ENCODE measurements at regions not wholly inside any gene's neighbourhood (a gene's known extent, or its start where the extent isn't known, plus 50 kb on each side); places are given as distances from the start of the nearest gene placed in this dataset.

DNA sequence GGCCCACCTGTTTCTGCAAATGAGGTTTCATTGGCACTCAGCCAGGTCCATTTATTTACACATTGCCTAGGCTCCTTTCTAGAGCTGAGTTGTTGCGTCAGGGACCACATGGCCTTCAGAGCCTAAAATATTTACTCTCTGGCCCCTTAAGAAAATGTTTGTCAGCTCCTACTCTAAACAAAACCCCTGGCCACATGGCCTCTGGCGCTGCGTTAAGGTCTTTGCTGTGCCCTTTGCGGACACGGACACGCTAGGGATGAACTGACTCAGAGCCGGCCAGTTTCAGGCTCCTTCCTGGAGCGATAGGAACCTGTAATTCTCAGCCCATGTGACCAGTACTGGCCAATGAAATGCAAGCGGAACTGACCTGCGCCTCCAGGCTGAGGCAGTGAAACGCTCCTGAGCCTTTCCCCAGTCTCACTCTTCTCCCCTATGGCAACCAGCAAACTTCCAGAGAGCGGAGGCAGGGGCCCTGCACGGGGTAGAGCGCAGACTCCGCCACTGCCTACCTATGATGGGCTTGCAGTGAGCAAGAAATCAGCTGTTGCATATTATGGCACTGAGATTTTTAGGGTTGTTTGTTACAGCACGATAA lies 160.3 kb downstream of the ETS2 start:
- TF ChIP-seq, protein P1, sequence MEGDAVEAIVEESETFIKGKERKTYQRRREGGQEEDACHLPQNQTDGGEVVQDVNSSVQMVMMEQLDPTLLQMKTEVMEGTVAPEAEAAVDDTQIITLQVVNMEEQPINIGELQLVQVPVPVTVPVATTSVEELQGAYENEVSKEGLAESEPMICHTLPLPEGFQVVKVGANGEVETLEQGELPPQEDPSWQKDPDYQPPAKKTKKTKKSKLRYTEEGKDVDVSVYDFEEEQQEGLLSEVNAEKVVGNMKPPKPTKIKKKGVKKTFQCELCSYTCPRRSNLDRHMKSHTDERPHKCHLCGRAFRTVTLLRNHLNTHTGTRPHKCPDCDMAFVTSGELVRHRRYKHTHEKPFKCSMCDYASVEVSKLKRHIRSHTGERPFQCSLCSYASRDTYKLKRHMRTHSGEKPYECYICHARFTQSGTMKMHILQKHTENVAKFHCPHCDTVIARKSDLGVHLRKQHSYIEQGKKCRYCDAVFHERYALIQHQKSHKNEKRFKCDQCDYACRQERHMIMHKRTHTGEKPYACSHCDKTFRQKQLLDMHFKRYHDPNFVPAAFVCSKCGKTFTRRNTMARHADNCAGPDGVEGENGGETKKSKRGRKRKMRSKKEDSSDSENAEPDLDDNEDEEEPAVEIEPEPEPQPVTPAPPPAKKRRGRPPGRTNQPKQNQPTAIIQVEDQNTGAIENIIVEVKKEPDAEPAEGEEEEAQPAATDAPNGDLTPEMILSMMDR (IDR thresholded peaks at IDR 0.05) = no peak
- no peak overlapping the region for H3K27ac ChIP-seq
- no peaks in the 10 kb centered on the region for H3K27me3 ChIP-seq
- peaks cover 0 to 5% of the 10 kb centered on the region in 2 donors for H3K4me1 ChIP-seq
- H3K4me3 ChIP-seq = no peak overlapping the region
- no peaks in the 10 kb centered on the region for H3K36me3 ChIP-seq
- H3K9me3 ChIP-seq = no peaks in the 10 kb centered on the region
- no peak for DNase-seq (ENCODE audit: low spot score in 2 of 2)
- intact Hi-C loops (cut with DNase I) = no loop called here

DNA sequence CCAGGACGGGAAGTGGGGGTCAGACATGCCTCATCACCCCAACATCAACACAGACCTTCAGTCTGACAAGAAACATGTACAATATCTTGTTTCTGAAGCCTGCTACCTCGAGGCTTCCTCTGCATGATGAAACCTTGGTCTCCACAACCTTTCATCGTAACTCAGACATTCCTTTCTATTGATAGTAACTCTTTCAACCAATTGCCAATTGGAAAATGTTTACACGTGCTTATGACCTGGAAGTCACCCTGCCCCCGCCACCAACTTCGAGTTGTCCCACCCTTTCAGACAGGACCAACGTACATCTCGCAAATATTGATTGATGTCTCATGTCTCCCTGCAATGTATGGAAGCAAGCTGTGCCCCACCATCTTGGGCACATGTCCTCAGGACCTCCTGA lies 159.5 kb downstream of the ETS2 start:
- DNase-seq (ENCODE audit: low spot score in 2 of 2) = no peak
- no peaks in the 10 kb centered on the region for H3K27me3 ChIP-seq
- H3K4me3 ChIP-seq = no peak overlapping the region
- no peaks in the 10 kb centered on the region for H3K9me3 ChIP-seq
- intact Hi-C loops (cut with DNase I) = no loop called here
- TF ChIP-seq, protein P1 (IDR thresholded peaks at IDR 0.05) = no peak
- peak overlapping the region in 1 of 2 donors; percentile 15 for H3K27ac ChIP-seq
- peaks cover 0 to 5% of the 10 kb centered on the region in 2 donors for H3K4me1 ChIP-seq
- H3K36me3 ChIP-seq = no peaks in the 10 kb centered on the region

DNA sequence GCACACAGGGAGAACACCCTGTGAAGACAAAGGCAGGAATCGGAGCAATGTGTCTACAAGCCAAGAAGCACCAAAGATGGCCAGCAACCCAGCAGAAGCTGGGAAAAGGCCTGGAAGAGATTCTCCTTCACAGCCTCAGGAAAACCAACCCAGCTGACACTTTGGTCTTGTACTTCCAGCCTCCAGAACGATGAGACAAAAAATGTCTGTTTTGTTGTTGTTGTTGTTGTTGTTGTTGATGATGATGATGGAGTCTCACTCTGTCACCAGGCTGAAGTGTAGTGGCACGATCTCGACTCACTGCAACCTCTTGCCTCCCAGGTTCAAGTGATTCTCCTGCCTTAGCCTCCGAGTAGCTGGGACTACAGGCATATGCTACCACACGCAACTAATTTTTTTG lies 157.3 kb downstream of the ETS2 start:
- Histone ChIP-seq H3K9me3 (no peaks in the 10 kb centered on the region), H3K36me3 (no peaks in the 10 kb centered on the region), H3K4me3 (no peak overlapping the region), H3K27me3 (no peaks in the 10 kb centered on the region), H3K27ac (no peak overlapping the region), H3K4me1 (peaks cover 0 to 16% of the 10 kb centered on the region in 2 donors)
- TF ChIP-seq, protein P1 (IDR thresholded peaks at IDR 0.05) = no peak
- intact Hi-C loops (cut with DNase I) = no loop called here
- no peak for DNase-seq (ENCODE audit: low spot score in 2 of 2)

GRCh38 chr21:38960251-38960650 lies 154.5 kb downstream of the ETS2 start:
- no peak for DNase-seq (ENCODE audit: low spot score in 2 of 2)
- H3K36me3 ChIP-seq = no peaks in the 10 kb centered on the region
- H3K4me3 ChIP-seq = no peak overlapping the region
- H3K27me3 ChIP-seq = no peaks in the 10 kb centered on the region
- TF ChIP-seq, protein P1 (IDR thresholded peaks at IDR 0.05) = no peak
- H3K4me1 ChIP-seq = peaks cover 0 to 16% of the 10 kb centered on the region in 2 donors
- H3K9me3 ChIP-seq = no peaks in the 10 kb centered on the region
- intact Hi-C loops (cut with DNase I) = no loop called here
- H3K27ac ChIP-seq = no peak overlapping the region

- DNase-seq (ENCODE audit: low spot score in 2 of 2) = no peak
- TF ChIP-seq, protein P1 (IDR thresholded peaks at IDR 0.05) = no peak
- H3K9me3 ChIP-seq = no peaks in the 10 kb centered on the region
- H3K4me1 ChIP-seq = peaks cover 0 to 16% of the 10 kb centered on the region in 2 donors
- H3K27me3 ChIP-seq = no peaks in the 10 kb centered on the region
- intact Hi-C loops (cut with DNase I) = no loop called here
- no peak overlapping the region for H3K27ac ChIP-seq
- H3K36me3 ChIP-seq = no peaks in the 10 kb centered on the region
- H3K4me3 ChIP-seq = no peak overlapping the region
These were observed 153.9 kb downstream of the ETS2 start for GRCh38 chr21:38959692-38960061.
